A549 (cell line): ENCODE measurements at regions not wholly inside any gene's neighbourhood (a gene's known extent, or its start where the extent isn't known, plus 50 kb on each side); places are given as distances from the start of the nearest gene placed in this dataset.

Experiments
- ATAC-seq, 2 experiments: fragments of 200-7000 bp in 1 of 2; fragments of >200 bp in 1 of 2; cut with Nextera tagmentation in 1 of 2; cut with Tn5 transposase in 1 of 2; 3 replicates each; pipeline versions ENCODE4 v1.8.0 to v1.9.1; 2018 to 2020; ENCODE audit warnings: mild to moderate bottlenecking in 1 of 2, moderate library complexity in 1 of 2
- CTCF ChIA-PET: fragments of 300-600 bp; sonication (Branson Sonifier 250); formaldehyde crosslinking; extraction: SDS; loops from one replicate; lab custom pipeline; 2021; ENCODE audit warnings: antibody characterized with exemption, inconsistent platforms; lab: Yijun Ruan, JAX
- POLR2A ChIA-PET: fragments of 350-600 bp; formaldehyde crosslinking; extraction: SDS; loops from one replicate; lab custom pipeline; 2021; ENCODE audit warnings: antibody characterized with exemption, inconsistent platforms; lab: Yijun Ruan, JAX
- DNase-seq, 2 experiments: peaks; one replicate each; pipeline versions ENCODE4 v3.0.0 to v3.0.0-alpha.2; 2011 to 2016; ENCODE audit warnings: low read depth in 1 of 2, low spot score in 1 of 2
- FAIRE-seq: peaks from 2 replicates; lab custom pipeline; 2011; peaks lifted over from hg19 to GRCh38; lab: Jason Lieb, UNC
- H3K27ac ChIP-seq, 2 experiments: fragments of >200 bp; sonication (Bioruptor Twin); formaldehyde crosslinking; 3 replicates each; pipeline ENCODE4 v1.5.1; 2016 to 2017
- H3K4me1 ChIP-seq: fragments of >200 bp; sonication (Bioruptor Twin); formaldehyde crosslinking; 3 replicates; pipeline ENCODE4 v1.6.1; 2016
- H3K4me2 ChIP-seq: fragments of >200 bp; sonication (Bioruptor Twin); formaldehyde crosslinking; 3 replicates; pipeline ENCODE4 v1.6.1; 2016
- H3K4me3 ChIP-seq: fragments of >200 bp; sonication (Bioruptor Twin); formaldehyde crosslinking; 3 replicates; pipeline ENCODE4 v1.5.1; 2016
- H3K9me3 ChIP-seq: fragments of >200 bp; sonication (Bioruptor Twin); formaldehyde crosslinking; 3 replicates; pipeline ENCODE4 v1.6.1; 2016
- FOXS1 ChIP-seq: fragments of 250-450 bp; sonication (Bioruptor Pico); IDR thresholded peaks from 2 replicates; pipeline ENCODE4 v1.5.0; 2020; ENCODE audit warnings: mild to moderate bottlenecking, moderate library complexity
- HDAC2 ChIP-seq: fragments of 200-600 bp; sonication (generic); IDR thresholded peaks from 2 replicates; pipeline ENCODE4 v1.6.1; 2016
- JUN ChIP-seq, 2 experiments: fragments of >200 bp; sonication (Bioruptor Twin); formaldehyde crosslinking; IDR thresholded peaks; 2 replicates in 1 of 2; 3 replicates in 1 of 2; pipeline ENCODE4 v1.6.1; 2016 to 2017
- KDM1A ChIP-seq: fragments of 200-600 bp; sonication (generic); IDR thresholded peaks from 2 replicates; pipeline ENCODE4 v1.6.1; 2016; ENCODE audit warnings: low read depth, mild to moderate bottlenecking
- MYC ChIP-seq: IDR thresholded peaks from 2 replicates; pipeline ENCODE4 v1.6.1; 2012; ENCODE audit warnings: mild to moderate bottlenecking, inconsistent platforms, low read length, improper control_type of control experiment, borderline replicate concordance
- NFE2L2 ChIP-seq: fragments of 150-350 bp; conservative IDR thresholded peaks from 2 replicates; pipeline ENCODE4 v1.6.1; 2014; ENCODE audit warnings: low read length
- NR3C1 ChIP-seq: fragments of >200 bp; sonication (Bioruptor Twin); formaldehyde crosslinking; IDR thresholded peaks from 3 replicates; pipeline ENCODE4 v1.6.1; 2017
- RCOR1 ChIP-seq: fragments of 150-350 bp; IDR thresholded peaks from 2 replicates; pipeline ENCODE4 v1.6.1; 2014; ENCODE audit warnings: antibody characterized with exemption, low read length, low read depth
- RNF2 ChIP-seq: fragments of 200-600 bp; sonication (generic); IDR thresholded peaks from 2 replicates; pipeline ENCODE4 v1.6.1; 2016; ENCODE audit warnings: low read depth, mild to moderate bottlenecking, antibody characterized with exemption, moderate library complexity, borderline replicate concordance
- ZC3H11A ChIP-seq: fragments of 450-650 bp; IDR thresholded peaks from 2 replicates; pipeline ENCODE4 v1.6.1; 2014; ENCODE audit warnings: antibody characterized with exemption, mild to moderate bottlenecking
- ZFP36 ChIP-seq: fragments of 450-650 bp; IDR thresholded peaks from 2 replicates; pipeline ENCODE4 v1.6.1; 2014; ENCODE audit warnings: borderline replicate concordance; ENCODE audit not compliant: partially characterized antibody
- WGBS: methylation state at CpG from one replicate; pipeline ENCODE4 v1.1.6; 2017; ENCODE audit errors: missing lambda C conversion rate; 5-methylcytosine and 5-hydroxymethylcytosine counted together
- TF ChIP-seq, protein P1 (sequence below): IDR thresholded peaks from 2 replicates; pipeline ENCODE4 v1.6.1; 2012; ENCODE audit warnings: low read depth, borderline replicate concordance
- TF ChIP-seq, protein P2 (sequence below): fragments of 250-450 bp; sonication (Bioruptor Pico); IDR thresholded peaks from 2 replicates; pipeline ENCODE4 v1.5.0; 2021; ENCODE audit warnings: mild to moderate bottlenecking, moderate library complexity, borderline replicate concordance

- CTCF ChIA-PET, result interaction anchor here (0.6 to 10.8 kb wide), 23 partner anchors 10 to 1727 kb away, joined by 3 to 128 read pairs (median 4); no protein-coding TSS in a partner anchor
- no peak for FAIRE-seq
- no peak for TF ChIP-seq MYC
- TF ChIP-seq NFE2L2, result no peak
- 0 out of 5 replicates have a peak, but pooled peaks of 1 of the 2 experiments have one; percentile 32 for TF ChIP-seq JUN (IDR thresholded peaks at IDR 0.05)
- TF ChIP-seq, protein P1, sequence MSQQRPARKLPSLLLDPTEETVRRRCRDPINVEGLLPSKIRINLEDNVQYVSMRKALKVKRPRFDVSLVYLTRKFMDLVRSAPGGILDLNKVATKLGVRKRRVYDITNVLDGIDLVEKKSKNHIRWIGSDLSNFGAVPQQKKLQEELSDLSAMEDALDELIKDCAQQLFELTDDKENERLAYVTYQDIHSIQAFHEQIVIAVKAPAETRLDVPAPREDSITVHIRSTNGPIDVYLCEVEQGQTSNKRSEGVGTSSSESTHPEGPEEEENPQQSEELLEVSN, result no peak
Observed at GRCh38 chr12:107318556-107318805, 225.1 kb upstream of the CRY1 start.

GRCh38 chr12:107318806-107319532 lies 225.6 kb upstream of the CRY1 start:
- ChIA-PET CTCF (interaction anchor here (0.6 to 10.8 kb wide), 26 partner anchors 9 to 1727 kb away, joined by 3 to 128 read pairs (median 4); no protein-coding TSS in a partner anchor), POLR2A (interaction anchor here (1.7 to 2.0 kb wide), 2 partner anchors 30 to 61 kb away, joined by 4 to 5 read pairs; no protein-coding TSS in a partner anchor)
- DNase-seq (peak in 1 of 2 experiments; percentile 66), FAIRE-seq (no peak), ATAC-seq (peak; percentile 17 to 33)
- Histone ChIP-seq H3K4me1 (peaks cover 28% of the 10 kb centered on the region; the same call in 2 of the 3 replicates), H3K4me3 (peak overlapping the region; percentile 88), H3K9me3 (no peaks in the 10 kb centered on the region), H3K4me2 (peak overlapping the region; percentile 81), H3K27ac (peak overlapping the region; percentile 85 to 94)
- WGBS, result 1% methylated on average over 34 of the region's 72 CpGs
- TF ChIP-seq HDAC2 (peak; percentile 91), NR3C1 (no peak), RNF2 (peak; percentile 70; the same call in 1 of the 2 replicates)

More at GRCh38 chr12:107318556-107318805, 225.1 kb upstream of the CRY1 start:
- Histone ChIP-seq H3K4me1 (peaks cover 24% of the 10 kb centered on the region; the same call in 2 of the 3 replicates), H3K27ac (peak overlapping the region; percentile 85 to 94), H3K4me2 (peak overlapping the region; percentile 81), H3K9me3 (no peaks in the 10 kb centered on the region), H3K4me3 (peak overlapping the region; percentile 88)
- POLR2A ChIA-PET, result interaction anchor here (1.1 to 2.0 kb wide), 3 partner anchors 30 to 94 kb away, joined by 3 to 5 read pairs (median 4); no protein-coding TSS in a partner anchor
- DNase-seq, result no peak
- ATAC-seq, result peak in 1 of 2 experiments; percentile 10; a peak in 3 of 6 replicates
- 4% methylated on average over 11 of the region's 19 CpGs for WGBS

GRCh38 chr12:107319533-107320032 lies 226.2 kb upstream of the CRY1 start:
- ChIA-PET CTCF (interaction anchor here (1.0 to 10.8 kb wide), 18 partner anchors 9 to 291 kb away, joined by 3 to 128 read pairs (median 5); no protein-coding TSS in a partner anchor), POLR2A (interaction anchor here (1.5 to 2.1 kb wide), 4 partner anchors 25 to 226 kb away, joined by 4 to 7 read pairs (median 4); partner anchors contain the start of gene CRY1)
- TF ChIP-seq MYC, result no peak
- TF ChIP-seq RCOR1, result no peak
- no peak for TF ChIP-seq ZC3H11A
- no peak for TF ChIP-seq FOXS1 (CRISPR knock-in tag)
- TF ChIP-seq KDM1A, result no peak
- no peak for TF ChIP-seq ZFP36
- TF ChIP-seq, protein P2, sequence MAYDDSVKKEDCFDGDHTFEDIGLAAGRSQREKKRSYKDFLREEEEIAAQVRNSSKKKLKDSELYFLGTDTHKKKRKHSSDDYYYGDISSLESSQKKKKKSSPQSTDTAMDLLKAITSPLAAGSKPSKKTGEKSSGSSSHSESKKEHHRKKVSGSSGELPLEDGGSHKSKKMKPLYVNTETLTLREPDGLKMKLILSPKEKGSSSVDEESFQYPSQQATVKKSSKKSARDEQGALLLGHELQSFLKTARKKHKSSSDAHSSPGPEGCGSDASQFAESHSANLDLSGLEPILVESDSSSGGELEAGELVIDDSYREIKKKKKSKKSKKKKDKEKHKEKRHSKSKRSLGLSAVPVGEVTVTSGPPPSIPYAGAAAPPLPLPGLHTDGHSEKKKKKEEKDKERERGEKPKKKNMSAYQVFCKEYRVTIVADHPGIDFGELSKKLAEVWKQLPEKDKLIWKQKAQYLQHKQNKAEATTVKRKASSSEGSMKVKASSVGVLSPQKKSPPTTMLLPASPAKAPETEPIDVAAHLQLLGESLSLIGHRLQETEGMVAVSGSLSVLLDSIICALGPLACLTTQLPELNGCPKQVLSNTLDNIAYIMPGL, result no peak
- TF ChIP-seq, all 56 proteins: peak for 0
- WGBS, result 0% methylated on average over 5 of the region's 60 CpGs
- Histone ChIP-seq H3K9me3 (no peaks in the 10 kb centered on the region), H3K27ac (peak overlapping the region; percentile 85 to 94), H3K4me3 (peak overlapping the region; percentile 88), H3K4me2 (peak overlapping the region; percentile 81), H3K4me1 (peaks cover 30% of the 10 kb centered on the region; the same call in 2 of the 3 replicates)
- DNase-seq (no peak), ATAC-seq (0 out of 6 replicates have a peak, but pooled peaks of 1 of the 2 experiments have one; percentile 6), FAIRE-seq (no peak)
